ENCODE measurements at regions not wholly inside any gene's neighbourhood (a gene's known extent, or its start where the extent isn't known, plus 50 kb on each side); places are given as distances from the start of the nearest gene placed in this dataset.

DNA sequence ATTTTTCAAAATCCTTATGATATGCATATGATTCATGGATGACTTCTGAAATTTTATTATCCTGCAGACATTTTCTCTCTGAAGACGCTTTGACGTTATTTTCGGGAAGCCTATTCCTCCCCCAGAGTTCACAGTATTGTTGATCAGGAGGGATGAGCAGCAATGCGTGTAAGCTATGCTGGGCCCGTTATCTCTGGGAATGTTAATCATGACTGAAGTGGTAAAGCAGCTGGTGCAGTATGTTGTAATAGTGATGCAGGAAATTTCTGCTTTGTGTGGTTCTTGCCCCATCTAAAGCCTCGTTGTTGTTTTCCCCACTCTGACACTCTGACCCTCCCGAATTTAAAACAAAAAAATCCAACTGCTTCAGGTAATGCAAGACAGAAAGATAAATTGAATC lies 1797.8 kb upstream of the WWC1 start:
- intact Hi-C loops (cut with micrococcal nuclease; ENCODE audit: unreplicated experiment): no loop called here
- ChIA-PET POLR2A (no interaction called here), CTCF (ENCODE audit: unreplicated experiment) (no interaction called here)
- Histone ChIP-seq H3K4me2 (ENCODE audit: low read length) (no peak overlapping the region), H3K9me2 (ENCODE audit: insufficient read depth, low read length) (no peaks in the 10 kb centered on the region), H3K9me3 (ENCODE audit: low read length) (no peaks in the 10 kb centered on the region), H3K79me2 (ENCODE audit: insufficient read depth, low read depth, low read length) (no peaks in the 10 kb centered on the region), H3K4me1 (ENCODE audit: insufficient read depth, low read length, poor library complexity, severe bottlenecking) (no peaks in the 10 kb centered on the region), H2AFZ (ENCODE audit: low read length) (no peak overlapping the region), H3K36me3 (ENCODE audit: insufficient read depth, low read length) (no peaks in the 10 kb centered on the region), H3K27ac (ENCODE audit: low read depth, low read length, poor library complexity, severe bottlenecking) (no peak overlapping the region), H3K4me3 (ENCODE audit: low read depth, low read length, poor library complexity, severe bottlenecking) (no peak overlapping the region), H4K20me1 (ENCODE audit: insufficient read depth, low read length) (no peaks in the 10 kb centered on the region)
- no peak for TF ChIP-seq EZH2phosphoT487 (IDR thresholded peaks at IDR 0.05; ENCODE audit: borderline replicate concordance, low read depth, low read length)
- TF ChIP-seq, protein P1, sequence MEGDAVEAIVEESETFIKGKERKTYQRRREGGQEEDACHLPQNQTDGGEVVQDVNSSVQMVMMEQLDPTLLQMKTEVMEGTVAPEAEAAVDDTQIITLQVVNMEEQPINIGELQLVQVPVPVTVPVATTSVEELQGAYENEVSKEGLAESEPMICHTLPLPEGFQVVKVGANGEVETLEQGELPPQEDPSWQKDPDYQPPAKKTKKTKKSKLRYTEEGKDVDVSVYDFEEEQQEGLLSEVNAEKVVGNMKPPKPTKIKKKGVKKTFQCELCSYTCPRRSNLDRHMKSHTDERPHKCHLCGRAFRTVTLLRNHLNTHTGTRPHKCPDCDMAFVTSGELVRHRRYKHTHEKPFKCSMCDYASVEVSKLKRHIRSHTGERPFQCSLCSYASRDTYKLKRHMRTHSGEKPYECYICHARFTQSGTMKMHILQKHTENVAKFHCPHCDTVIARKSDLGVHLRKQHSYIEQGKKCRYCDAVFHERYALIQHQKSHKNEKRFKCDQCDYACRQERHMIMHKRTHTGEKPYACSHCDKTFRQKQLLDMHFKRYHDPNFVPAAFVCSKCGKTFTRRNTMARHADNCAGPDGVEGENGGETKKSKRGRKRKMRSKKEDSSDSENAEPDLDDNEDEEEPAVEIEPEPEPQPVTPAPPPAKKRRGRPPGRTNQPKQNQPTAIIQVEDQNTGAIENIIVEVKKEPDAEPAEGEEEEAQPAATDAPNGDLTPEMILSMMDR (conservative IDR thresholded peaks at IDR 0.05; ENCODE audit: low read length): no peak
- no peak for DNase-seq (ENCODE audit: low spot score)
- no TSS peak for BruUV-seq (replicated peaks)

DNA sequence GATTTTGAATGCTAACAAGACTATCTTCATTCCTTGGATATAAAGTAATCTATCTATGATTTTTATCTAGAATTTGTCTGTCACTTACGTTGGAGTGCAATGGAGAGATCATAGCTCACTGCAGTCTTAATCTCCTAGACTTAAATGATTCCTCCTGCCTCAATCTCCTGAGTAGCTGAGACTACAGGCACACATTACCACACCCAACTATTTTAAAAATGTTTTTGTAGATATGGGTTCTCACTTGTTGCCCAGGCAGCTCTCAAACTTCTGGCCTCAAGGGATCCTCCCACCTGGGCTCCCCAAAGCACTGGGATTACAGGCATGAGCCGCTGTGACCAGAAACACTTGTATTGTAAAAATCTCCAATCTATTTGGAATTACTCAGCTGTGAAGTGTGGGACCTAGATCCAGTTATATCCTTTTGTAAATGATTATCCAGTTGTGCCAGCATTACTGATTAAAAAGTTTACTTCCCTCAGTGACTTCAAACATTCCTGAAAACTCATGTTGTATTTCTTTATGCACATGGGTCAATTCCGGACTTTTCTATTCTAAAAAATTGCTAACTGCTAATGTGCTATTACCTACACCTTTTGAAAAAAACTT lies 1793.8 kb upstream of the WWC1 start:
- DNase-seq (ENCODE audit: low spot score): no peak
- H3K9me2 ChIP-seq (ENCODE audit: insufficient read depth, low read length): no peaks in the 10 kb centered on the region
- BruUV-seq (replicated peaks): no TSS peak
- no peak overlapping the region for H3K27ac ChIP-seq (ENCODE audit: low read depth, low read length, poor library complexity, severe bottlenecking)
- TF ChIP-seq, protein P1 (conservative IDR thresholded peaks at IDR 0.05; ENCODE audit: low read length): no peak
- TF ChIP-seq EZH2phosphoT487 (IDR thresholded peaks at IDR 0.05; ENCODE audit: borderline replicate concordance, low read depth, low read length): no peak
- no peaks in the 10 kb centered on the region for H3K36me3 ChIP-seq (ENCODE audit: insufficient read depth, low read length)
- H3K9me3 ChIP-seq (ENCODE audit: low read length): no peaks in the 10 kb centered on the region
- no peaks in the 10 kb centered on the region for H4K20me1 ChIP-seq (ENCODE audit: insufficient read depth, low read length)
- H3K79me2 ChIP-seq (ENCODE audit: insufficient read depth, low read depth, low read length): no peaks in the 10 kb centered on the region
- H3K4me3 ChIP-seq (ENCODE audit: low read depth, low read length, poor library complexity, severe bottlenecking): no peak overlapping the region
- H3K4me2 ChIP-seq (ENCODE audit: low read length): no peak overlapping the region
- ChIA-PET CTCF (ENCODE audit: unreplicated experiment) (no interaction called here), POLR2A (no interaction called here)
- no peaks in the 10 kb centered on the region for H3K4me1 ChIP-seq (ENCODE audit: insufficient read depth, low read length, poor library complexity, severe bottlenecking)
- no peak overlapping the region for H2AFZ ChIP-seq (ENCODE audit: low read length)
- intact Hi-C loops (cut with micrococcal nuclease; ENCODE audit: unreplicated experiment): no loop called here

DNA sequence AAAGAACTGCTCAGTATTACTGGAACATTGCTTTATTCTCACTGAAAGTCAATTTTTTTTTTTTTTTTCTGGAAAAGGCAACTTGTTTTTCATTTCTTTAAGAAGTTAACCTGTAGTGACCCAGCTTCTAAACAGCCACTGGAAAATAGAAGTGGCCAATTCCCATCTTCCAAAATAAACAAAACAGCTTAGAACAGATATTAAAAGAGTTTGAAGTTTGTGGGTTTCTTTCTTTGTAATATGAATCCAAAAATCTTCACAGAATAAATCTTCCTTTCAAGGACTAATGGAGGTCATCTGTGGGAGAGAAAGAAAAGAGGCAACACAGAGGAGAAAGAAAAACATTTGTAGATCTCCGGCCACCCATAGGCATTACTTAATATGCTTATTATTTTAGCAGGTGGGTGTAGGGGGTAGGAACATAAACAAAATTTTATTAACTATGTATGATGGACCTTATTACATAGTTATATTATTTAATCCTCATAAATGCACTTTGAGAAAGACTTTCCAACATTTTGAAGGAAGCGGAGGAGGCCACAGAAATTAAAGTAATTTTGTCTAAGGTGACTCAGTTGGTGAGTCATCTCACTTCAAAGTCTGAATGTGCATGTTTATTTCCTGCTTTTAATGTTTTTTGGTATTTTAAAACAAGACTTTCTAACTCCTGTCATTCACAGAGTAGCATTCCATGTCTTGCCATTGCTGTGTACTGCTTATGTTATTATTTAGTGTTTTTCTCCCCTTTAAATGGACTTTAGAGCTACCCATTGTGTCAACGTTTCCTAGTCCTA lies 1791.8 kb upstream of the WWC1 start:
- H3K4me2 ChIP-seq (ENCODE audit: low read length): no peak overlapping the region
- no peak overlapping the region for H3K27ac ChIP-seq (ENCODE audit: low read depth, low read length, poor library complexity, severe bottlenecking)
- intact Hi-C loops (cut with micrococcal nuclease; ENCODE audit: unreplicated experiment): no loop called here
- H3K4me1 ChIP-seq (ENCODE audit: insufficient read depth, low read length, poor library complexity, severe bottlenecking): no peaks in the 10 kb centered on the region
- DNase-seq (ENCODE audit: low spot score): no peak
- no peaks in the 10 kb centered on the region for H4K20me1 ChIP-seq (ENCODE audit: insufficient read depth, low read length)
- ChIA-PET CTCF (ENCODE audit: unreplicated experiment) (no interaction called here), POLR2A (interaction anchor here (0.6 to 1.1 kb wide), 2 partner anchors 17 to 1125 kb away, joined by 3 read pairs; no protein-coding TSS in a partner anchor)
- H3K36me3 ChIP-seq (ENCODE audit: insufficient read depth, low read length): no peaks in the 10 kb centered on the region
- no peak overlapping the region for H2AFZ ChIP-seq (ENCODE audit: low read length)
- TF ChIP-seq, protein P1 (conservative IDR thresholded peaks at IDR 0.05; ENCODE audit: low read length): no peak
- no peak for TF ChIP-seq EZH2phosphoT487 (IDR thresholded peaks at IDR 0.05; ENCODE audit: borderline replicate concordance, low read depth, low read length)
- no TSS peak for BruUV-seq (replicated peaks)
- H3K9me3 ChIP-seq (ENCODE audit: low read length): no peaks in the 10 kb centered on the region
- no peaks in the 10 kb centered on the region for H3K79me2 ChIP-seq (ENCODE audit: insufficient read depth, low read depth, low read length)
- H3K9me2 ChIP-seq (ENCODE audit: insufficient read depth, low read length): no peaks in the 10 kb centered on the region
- no peak overlapping the region for H3K4me3 ChIP-seq (ENCODE audit: low read depth, low read length, poor library complexity, severe bottlenecking)
